Activated T-cell treated with anti-CD3 and anti-CD28 coated beads, Interleukin-2, amount 50 U/mL, for 72 hours (primary cell): ENCODE measurements at regions not wholly inside any gene's neighbourhood (a gene's known extent, or its start where the extent isn't known, plus 50 kb on each side); places are given as distances from the start of the nearest gene placed in this dataset.

Experiments used
- ATAC-seq, 2 donors: fragments of 150-1000 bp; cut with Tn5 transposase; replicated peaks in 1 of 2; 2 replicates each; pipeline ENCODE4 v1.10.0; 2021; ENCODE audit warnings: moderate library complexity in 2 of 2, mild to moderate bottlenecking in 1 of 2
- DNase-seq, 2 donors: peaks; one replicate each; pipeline ENCODE4 v3.0.0; 2021 to 2022; ENCODE audit warnings: mixed read lengths in 1 of 2
- H3K27ac Mint-ChIP-seq: one replicate; pipeline ENCODE4 v1.8.0; 2022; ENCODE audit warnings: mild to moderate bottlenecking, moderate library complexity, mixed read lengths
- H3K27me3 Mint-ChIP-seq: one replicate; pipeline ENCODE4 v1.8.0; 2022; ENCODE audit warnings: low read depth, mixed read lengths
- H3K36me3 Mint-ChIP-seq, 2 donors: one replicate each; pipeline ENCODE4 v1.8.0; 2022; ENCODE audit warnings: mixed read lengths in 2 of 2, mild to moderate bottlenecking in 1 of 2; ENCODE audit not compliant: insufficient read depth in 2 of 2
- H3K4me1 Mint-ChIP-seq: one replicate; pipeline ENCODE4 v1.8.0; 2022; ENCODE audit warnings: low read depth, mixed read lengths
- H3K4me3 Mint-ChIP-seq, 2 donors: one replicate each; pipeline ENCODE4 v1.8.0; 2022; ENCODE audit warnings: mild to moderate bottlenecking in 2 of 2, mixed read lengths in 2 of 2, moderate library complexity in 2 of 2
- H3K9me3 Mint-ChIP-seq, 2 donors: one replicate each; pipeline ENCODE4 v1.8.0; 2022; ENCODE audit warnings: mixed read lengths in 2 of 2

- H3K9me3 Mint-ChIP-seq = peaks cover 15 to 19% of the 10 kb centered on the region in 2 donors
- no peaks in the 10 kb centered on the region for H3K4me1 Mint-ChIP-seq
- no peaks in the 10 kb centered on the region for H3K27me3 Mint-ChIP-seq
- H3K4me3 Mint-ChIP-seq = no peak overlapping the region
- no peak for ATAC-seq
- no peak overlapping the region for H3K27ac Mint-ChIP-seq
- DNase-seq = no peak
- peaks cover 6 to 11% of the 10 kb centered on the region in 2 donors for H3K36me3 Mint-ChIP-seq
These were observed 592.9 kb downstream of the ZNF608 start for GRCh38 chr5:124153588-124153987.

- Mint-ChIP-seq H3K4me1 (no peaks in the 10 kb centered on the region), H3K27ac (no peak overlapping the region), H3K9me3 (peaks cover 4 to 16% of the 10 kb centered on the region in 2 donors), H3K36me3 (no peaks in the 10 kb centered on the region), H3K4me3 (no peak overlapping the region), H3K27me3 (no peaks in the 10 kb centered on the region)
- no peak for DNase-seq
- no peak for ATAC-seq
These were observed 597.9 kb downstream of the ZNF608 start for GRCh38 chr5:124148574-124148973.

GRCh38 chr5:124140060-124140459, 606.4 kb downstream of the ZNF608 start:
- Mint-ChIP-seq H3K27me3 (no peaks in the 10 kb centered on the region), H3K9me3 (peaks cover 0 to 8% of the 10 kb centered on the region in 2 donors)

GRCh38 chr5:124139477-124139876, 607.0 kb downstream of the ZNF608 start:
- no peak for ATAC-seq
- no peaks in the 10 kb centered on the region for H3K27me3 Mint-ChIP-seq
- H3K9me3 Mint-ChIP-seq = peaks cover 0 to 8% of the 10 kb centered on the region in 2 donors
- no peak overlapping the region for H3K27ac Mint-ChIP-seq
- no peak overlapping the region for H3K4me3 Mint-ChIP-seq
- H3K36me3 Mint-ChIP-seq = no peaks in the 10 kb centered on the region
- H3K4me1 Mint-ChIP-seq = no peaks in the 10 kb centered on the region
- no peak for DNase-seq

More at GRCh38 chr5:124140060-124140459, 606.4 kb downstream of the ZNF608 start:
- no peak overlapping the region for H3K4me3 Mint-ChIP-seq
- ATAC-seq (no peak), DNase-seq (no peak)
- H3K4me1 Mint-ChIP-seq = no peaks in the 10 kb centered on the region
- no peak overlapping the region for H3K27ac Mint-ChIP-seq
- H3K36me3 Mint-ChIP-seq = no peaks in the 10 kb centered on the region

GRCh38 chr5:124136609-124137008, 609.8 kb downstream of the ZNF608 start:
- Mint-ChIP-seq H3K4me1 (no peaks in the 10 kb centered on the region), H3K27me3 (no peaks in the 10 kb centered on the region), H3K36me3 (no peaks in the 10 kb centered on the region), H3K9me3 (peaks cover 3% of the 10 kb centered on the region in 2 donors), H3K4me3 (no peak overlapping the region), H3K27ac (no peak overlapping the region)
- DNase-seq (no peak), ATAC-seq (no peak)

GRCh38 chr5:124134941-124135340, 611.5 kb downstream of the ZNF608 start:
- ATAC-seq (no peak), DNase-seq (no peak)
- no peak overlapping the region for H3K4me3 Mint-ChIP-seq
- H3K27ac Mint-ChIP-seq = no peak overlapping the region
- H3K27me3 Mint-ChIP-seq = no peaks in the 10 kb centered on the region
- H3K9me3 Mint-ChIP-seq = peaks cover 3% of the 10 kb centered on the region in 2 donors
- no peaks in the 10 kb centered on the region for H3K4me1 Mint-ChIP-seq
- H3K36me3 Mint-ChIP-seq = no peaks in the 10 kb centered on the region

GRCh38 chr5:124133406-124133805, 613.0 kb downstream of the ZNF608 start:
- H3K27me3 Mint-ChIP-seq = no peaks in the 10 kb centered on the region
- no peak overlapping the region for H3K27ac Mint-ChIP-seq
- no peaks in the 10 kb centered on the region for H3K4me1 Mint-ChIP-seq
- H3K4me3 Mint-ChIP-seq = no peak overlapping the region
- H3K36me3 Mint-ChIP-seq = no peaks in the 10 kb centered on the region
- H3K9me3 Mint-ChIP-seq = peaks cover 3 to 4% of the 10 kb centered on the region in 2 donors
- DNase-seq = no peak
- no peak for ATAC-seq

GRCh38 chr5:124132843-124133242, 613.6 kb downstream of the ZNF608 start:
- Mint-ChIP-seq H3K4me1 (no peaks in the 10 kb centered on the region), H3K4me3 (no peak overlapping the region), H3K27me3 (no peaks in the 10 kb centered on the region), H3K27ac (no peak overlapping the region), H3K9me3 (peaks cover 3 to 4% of the 10 kb centered on the region in 2 donors), H3K36me3 (no peaks in the 10 kb centered on the region)
- ATAC-seq (no peak), DNase-seq (no peak)

- no peak overlapping the region for H3K27ac Mint-ChIP-seq
These were observed 615.0 kb downstream of the ZNF608 start for GRCh38 chr5:124131466-124131865.

GRCh38 chr5:124130816-124131215, 615.6 kb downstream of the ZNF608 start:
- H3K36me3 Mint-ChIP-seq = no peaks in the 10 kb centered on the region
- no peak overlapping the region for H3K4me3 Mint-ChIP-seq
- no peak for ATAC-seq

More at GRCh38 chr5:124131466-124131865, 615.0 kb downstream of the ZNF608 start:
- no peak for DNase-seq
- Mint-ChIP-seq H3K4me3 (no peak overlapping the region), H3K36me3 (no peaks in the 10 kb centered on the region), H3K9me3 (peaks cover 3 to 4% of the 10 kb centered on the region in 2 donors), H3K27me3 (no peaks in the 10 kb centered on the region), H3K4me1 (no peaks in the 10 kb centered on the region)
- ATAC-seq = no peak

GRCh38 chr5:124128867-124129266, 616.9 kb downstream of the CSNK1G3 start:
- Mint-ChIP-seq H3K36me3 (no peaks in the 10 kb centered on the region), H3K4me3 (no peak overlapping the region), H3K27me3 (no peaks in the 10 kb centered on the region), H3K9me3 (peaks cover 3 to 4% of the 10 kb centered on the region in 2 donors), H3K27ac (no peak overlapping the region), H3K4me1 (no peaks in the 10 kb centered on the region)
- ATAC-seq = no peak
- DNase-seq = no peak

More at GRCh38 chr5:124130816-124131215, 615.6 kb downstream of the ZNF608 start:
- H3K9me3 Mint-ChIP-seq = peaks cover 3 to 4% of the 10 kb centered on the region in 2 donors
- no peak for DNase-seq
- H3K27ac Mint-ChIP-seq = no peak overlapping the region
- no peaks in the 10 kb centered on the region for H3K4me1 Mint-ChIP-seq
- H3K27me3 Mint-ChIP-seq = no peaks in the 10 kb centered on the region

GRCh38 chr5:124126504-124127217, 614.7 kb downstream of the CSNK1G3 start:
- ATAC-seq (no peak), DNase-seq (no peak)
- H3K27ac Mint-ChIP-seq = no peak overlapping the region
- H3K4me1 Mint-ChIP-seq = no peaks in the 10 kb centered on the region
- peaks cover 1 to 5% of the 10 kb centered on the region in 2 donors for H3K9me3 Mint-ChIP-seq
- H3K36me3 Mint-ChIP-seq = no peaks in the 10 kb centered on the region
- H3K4me3 Mint-ChIP-seq = no peak overlapping the region
- H3K27me3 Mint-ChIP-seq = no peaks in the 10 kb centered on the region

- Mint-ChIP-seq H3K4me3 (no peak overlapping the region), H3K9me3 (peaks cover 3 to 4% of the 10 kb centered on the region in 2 donors), H3K27me3 (no peaks in the 10 kb centered on the region), H3K27ac (no peak overlapping the region), H3K36me3 (no peaks in the 10 kb centered on the region), H3K4me1 (no peaks in the 10 kb centered on the region)
- ATAC-seq (no peak), DNase-seq (no peak)
These were observed 612.8 kb downstream of the CSNK1G3 start for GRCh38 chr5:124124711-124125229.

GRCh38 chr5:124121198-124121597, 609.2 kb downstream of the CSNK1G3 start:
- Mint-ChIP-seq H3K36me3 (no peaks in the 10 kb centered on the region), H3K9me3 (peaks cover 3 to 5% of the 10 kb centered on the region in 2 donors), H3K4me3 (no peak overlapping the region), H3K27ac (no peak overlapping the region), H3K4me1 (no peaks in the 10 kb centered on the region), H3K27me3 (no peaks in the 10 kb centered on the region)
- ATAC-seq (no peak), DNase-seq (no peak)
